Kidney glomerular epithelial cell (primary cell): ENCODE measurements at regions not wholly inside any gene's neighbourhood (a gene's known extent, or its start where the extent isn't known, plus 50 kb on each side); places are given as distances from the start of the nearest gene placed in this dataset.

Source experiments
- DNase-seq: peaks from one replicate; lab custom pipeline; 2025; lab: John Stamatoyannopoulos, UW

- DNase-seq: no peak
Measured at GRCh38 chr4:107247738-107248137, 211.6 kb upstream of the DKK2 start.

GRCh38 chr4:107246761-107247160 is 210.6 kb upstream of the DKK2 start:
- DNase-seq: no peak

DNA sequence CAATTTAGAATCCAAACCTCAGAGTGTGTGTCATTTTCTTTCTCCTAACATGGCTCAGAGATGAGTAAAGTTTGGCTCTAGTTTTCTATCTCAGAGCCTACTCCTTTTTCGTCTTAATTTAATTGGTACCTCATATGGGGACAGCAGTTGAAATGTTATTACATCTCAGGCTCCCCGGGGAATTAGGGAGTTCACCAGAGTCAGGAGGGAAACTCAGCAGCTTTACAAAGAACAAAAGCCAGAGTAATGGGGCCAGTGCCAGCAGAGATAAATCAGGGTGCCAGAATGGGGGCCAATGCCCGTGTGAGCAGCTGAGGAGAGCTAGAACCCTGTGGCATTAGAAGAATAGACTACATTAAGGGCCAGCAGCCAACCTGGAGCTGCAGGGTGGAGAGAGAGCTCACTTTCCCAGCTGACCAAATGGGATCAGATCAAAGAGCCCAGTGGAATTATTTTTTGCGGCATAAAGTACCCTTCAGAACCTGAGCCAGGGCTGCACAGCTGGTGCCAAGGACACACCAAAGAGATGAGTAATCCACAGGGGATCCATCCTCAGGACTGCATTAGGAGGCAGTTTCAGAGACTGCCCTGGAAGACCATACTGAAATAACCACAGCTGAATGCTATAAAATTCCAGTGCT is 207.1 kb upstream of the DKK2 start:
- DNase-seq: no peak

DNA sequence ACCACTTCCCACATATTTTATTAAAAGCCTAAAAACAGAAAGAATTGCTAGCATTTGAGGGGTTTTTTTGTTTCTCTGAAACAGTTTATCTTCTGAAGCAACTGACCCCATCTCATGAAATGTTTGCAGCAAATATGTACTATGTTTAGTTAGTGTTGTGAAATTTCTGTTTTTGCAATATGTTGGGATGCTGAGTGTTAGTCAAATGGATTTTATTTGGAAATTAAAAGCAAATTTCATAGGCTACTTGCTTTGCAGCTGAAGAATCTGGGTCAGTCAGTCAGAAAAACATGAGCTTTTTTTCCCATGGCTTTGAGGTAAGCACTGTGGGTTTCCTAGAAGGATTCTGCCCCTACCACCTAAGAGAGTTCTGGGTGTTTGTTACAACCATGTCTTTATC is 184.9 kb upstream of the DKK2 start:
- no peak for DNase-seq

GRCh38 chr4:107219681-107220080 is 183.6 kb upstream of the DKK2 start:
- no peak for DNase-seq

GRCh38 chr4:107216379-107216778 is 180.3 kb upstream of the DKK2 start:
- no peak for DNase-seq

DNA sequence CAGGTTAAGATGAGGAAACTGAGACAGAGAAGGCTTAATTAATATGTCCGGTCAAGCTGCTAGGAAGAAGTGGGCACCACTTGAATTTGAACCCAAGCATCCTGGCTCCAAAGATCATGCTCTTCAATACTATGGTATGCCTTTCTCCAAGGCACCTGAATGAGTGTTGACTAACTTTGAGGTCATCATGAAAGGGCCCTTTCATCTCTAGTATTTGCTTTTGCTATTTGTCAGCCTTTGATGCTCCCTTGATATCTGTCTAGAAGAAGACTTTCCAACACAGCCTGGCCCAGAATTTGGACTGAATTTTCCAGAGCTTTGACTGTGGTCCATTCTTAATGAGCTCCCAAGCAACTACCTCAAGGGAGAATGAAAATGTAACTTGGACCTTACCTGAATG is 179.1 kb upstream of the DKK2 start:
- DNase-seq: no peak

- DNase-seq: no peak
Measured at GRCh38 chr4:107213880-107214279, 177.8 kb upstream of the DKK2 start.

DNA sequence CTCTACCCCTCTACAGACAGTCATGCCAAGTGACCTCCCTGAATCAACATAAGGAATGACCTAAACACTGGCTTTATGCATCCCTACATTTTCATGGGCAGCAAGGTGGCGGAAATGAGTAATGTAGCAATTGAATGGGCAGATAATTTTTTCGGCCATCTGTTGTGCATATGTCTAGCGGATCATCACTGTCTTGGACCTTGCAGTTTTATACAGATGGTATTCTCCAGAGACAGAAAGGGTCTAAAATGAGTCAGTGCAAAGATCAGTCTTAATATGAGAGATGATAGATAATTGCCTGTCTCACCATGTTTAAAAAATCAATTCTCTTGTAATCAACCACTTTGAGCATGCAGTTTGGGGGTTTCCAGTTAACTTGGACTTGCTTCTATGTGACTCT is 177.3 kb upstream of the DKK2 start:
- no peak for DNase-seq

DNA sequence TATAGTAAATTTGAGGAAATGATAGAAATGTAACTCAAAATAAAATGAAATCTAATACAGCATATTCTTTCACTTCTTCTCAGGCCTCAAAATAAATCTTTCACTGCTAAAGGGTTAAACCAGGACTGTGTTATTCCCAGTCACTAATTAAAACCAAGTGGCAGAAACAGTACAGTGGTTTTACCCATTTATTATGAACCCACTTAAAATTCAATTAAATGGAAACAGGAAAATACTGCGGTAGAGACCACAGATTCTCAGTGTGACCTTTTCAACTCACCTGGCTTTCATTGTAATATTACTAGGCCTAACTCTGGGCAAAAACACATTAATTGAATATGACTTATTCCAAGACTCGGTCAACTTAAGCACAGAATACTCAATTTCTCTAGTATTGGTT is 176.5 kb upstream of the DKK2 start:
- DNase-seq: no peak

- DNase-seq: no peak
Measured at GRCh38 chr4:107210450-107211239, 174.5 kb upstream of the DKK2 start.

GRCh38 chr4:107203733-107204132 is 167.6 kb upstream of the DKK2 start:
- no peak for DNase-seq

DNA sequence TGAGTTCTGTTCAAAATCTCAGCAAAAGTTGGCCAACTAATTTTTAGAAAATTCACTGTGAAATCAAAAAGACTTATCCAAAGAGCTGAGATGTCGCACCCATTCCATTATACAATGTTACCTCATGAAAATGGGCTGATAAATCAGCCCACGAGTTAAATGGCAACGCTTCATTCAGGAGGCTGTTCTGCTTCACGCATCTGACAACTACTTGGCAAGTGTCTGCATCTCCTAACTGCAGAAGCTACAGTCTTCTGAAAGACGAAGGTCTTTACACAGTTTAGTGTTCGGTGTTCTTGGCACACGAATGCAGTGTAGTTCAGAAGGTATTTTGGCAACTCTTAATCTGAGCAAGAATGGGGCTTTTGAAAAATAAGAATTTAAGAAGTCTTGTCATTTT is 166.6 kb upstream of the DKK2 start:
- no peak for DNase-seq

- no peak for DNase-seq
Measured at GRCh38 chr4:107197121-107197520, 161.0 kb upstream of the DKK2 start.

- no peak for DNase-seq
Measured at GRCh38 chr4:107196312-107196711, 160.2 kb upstream of the DKK2 start.

DNA sequence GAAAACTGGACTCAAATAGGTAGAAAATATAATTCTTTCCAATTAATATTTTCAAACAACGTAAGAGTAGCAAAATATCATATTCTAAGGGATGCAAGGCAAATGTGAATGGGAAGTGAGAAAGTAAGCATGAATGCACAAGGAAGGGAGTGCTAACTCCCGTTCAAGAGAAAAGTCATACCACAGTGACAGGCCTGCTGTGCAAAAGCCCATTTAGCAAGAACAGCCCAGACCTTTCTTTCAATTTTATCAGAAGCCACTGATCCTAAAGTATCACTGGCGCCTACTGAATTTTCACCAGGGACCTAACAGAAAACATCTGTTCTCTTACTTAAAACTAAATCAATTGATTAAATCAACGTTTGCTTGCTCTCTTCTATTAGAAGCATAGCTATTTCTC is 157.9 kb upstream of the DKK2 start:
- no peak for DNase-seq

DNA sequence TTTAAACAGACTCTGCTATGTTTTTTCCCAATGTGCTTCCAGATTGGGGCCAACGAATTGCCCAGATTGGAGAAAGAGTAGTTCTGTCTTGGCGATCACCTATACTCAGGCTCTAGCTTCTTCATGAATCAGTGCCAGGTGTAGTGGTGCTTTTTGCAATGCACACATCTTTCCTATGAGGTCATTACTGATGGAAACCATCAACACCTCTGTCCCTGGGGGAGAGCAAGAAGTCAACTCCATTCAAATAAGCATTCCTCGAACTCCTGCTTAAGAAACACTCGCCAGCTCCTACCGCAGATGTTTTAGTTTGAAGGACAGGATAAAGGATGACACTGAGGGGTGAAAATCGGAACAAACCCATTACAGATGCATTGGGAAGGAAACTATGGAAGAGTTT is 156.5 kb upstream of the DKK2 start:
- no peak for DNase-seq

- DNase-seq: no peak
Measured at GRCh38 chr4:107187091-107187490, 151.0 kb upstream of the DKK2 start.

- DNase-seq: peak; percentile 73
Measured at GRCh38 chr4:107183155-107183774, 147.2 kb upstream of the DKK2 start.

DNA sequence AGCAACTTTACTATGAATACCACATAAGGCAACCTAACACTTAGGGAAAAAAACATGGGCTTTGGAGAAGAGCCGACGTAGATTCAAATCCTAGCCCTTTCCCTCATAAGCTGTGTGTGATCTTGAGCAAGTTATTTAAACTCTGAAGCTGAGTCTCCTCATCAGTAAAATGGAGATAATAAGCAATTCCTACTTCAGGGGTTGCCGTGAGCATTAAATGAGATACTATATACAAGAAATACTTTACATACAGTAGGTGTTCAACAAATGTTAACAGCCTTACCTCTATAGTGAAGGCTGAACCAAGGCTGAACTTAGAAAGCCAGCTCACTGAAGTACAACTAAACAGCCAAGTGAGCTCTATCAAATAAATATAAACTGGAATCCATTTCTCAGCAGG is 146.2 kb upstream of the DKK2 start:
- DNase-seq: no peak

DNA sequence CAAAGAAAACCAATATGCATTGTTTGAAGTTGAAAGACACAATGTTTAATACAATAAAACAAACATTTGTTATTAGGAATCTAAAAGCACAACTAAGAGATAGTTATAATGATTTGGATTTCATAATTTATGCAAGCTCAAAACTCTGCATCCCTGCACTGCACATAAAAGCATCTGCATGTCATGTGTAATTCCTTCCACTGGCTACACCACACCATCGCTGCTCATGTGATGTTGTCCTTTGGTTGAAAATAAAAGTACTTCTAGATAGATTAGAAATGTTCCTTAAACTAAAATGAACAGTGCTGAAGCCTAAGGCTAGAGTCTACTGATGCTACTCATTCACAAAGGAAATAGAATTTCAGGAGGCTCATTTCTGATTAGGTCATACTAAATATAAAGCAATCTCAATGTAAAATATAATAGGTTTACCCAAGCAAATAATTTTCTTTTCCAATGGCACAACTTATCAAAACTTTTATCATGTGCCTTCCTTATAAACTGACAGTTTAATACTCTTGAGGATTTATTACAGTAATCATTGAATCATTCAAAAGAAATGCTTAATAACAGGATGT is 130.8 kb upstream of the DKK2 start:
- no peak for DNase-seq

- no peak for DNase-seq
Measured at GRCh38 chr4:107166181-107166580, 130.1 kb upstream of the DKK2 start.

GRCh38 chr4:107164962-107165475 is 128.9 kb upstream of the DKK2 start:
- DNase-seq: no peak
